H9 (cell line): ENCODE measurements at regions not wholly inside any gene's neighbourhood (a gene's known extent, or its start where the extent isn't known, plus 50 kb on each side); places are given as distances from the start of the nearest gene placed in this dataset.

Source experiments
- DNase-seq: peaks from one replicate; pipeline ENCODE4 v3.0.0-alpha.2; 2017
- H2AFZ ChIP-seq: one replicate; pipeline ENCODE4 v1.6.1; 2013; ENCODE audit warnings: mild to moderate bottlenecking, low read length, control low read depth, moderate library complexity
- H2AK5ac ChIP-seq: 2 replicates; pipeline ENCODE4 v1.6.1; 2013; ENCODE audit warnings: low read length, control low read depth, mixed read lengths; ENCODE audit not compliant: insufficient read length
- H2BK120ac ChIP-seq: one replicate; pipeline ENCODE4 v1.6.1; 2013; ENCODE audit warnings: low read depth, mild to moderate bottlenecking, low read length, control low read depth, inconsistent platforms; ENCODE audit not compliant: poor library complexity, severe bottlenecking
- H2BK12ac ChIP-seq: 2 replicates; pipeline ENCODE4 v1.6.1; 2013; ENCODE audit warnings: low read length, control low read depth, mixed read lengths, low read depth; ENCODE audit not compliant: insufficient read length
- H2BK15ac ChIP-seq: 2 replicates; pipeline ENCODE4 v1.6.1; 2013; ENCODE audit warnings: low read depth, low read length, control low read depth
- H2BK20ac ChIP-seq: one replicate; pipeline ENCODE4 v1.6.1; 2013; ENCODE audit warnings: low read depth, mild to moderate bottlenecking, low read length, control low read depth, inconsistent platforms; ENCODE audit not compliant: poor library complexity, severe bottlenecking
- H2BK5ac ChIP-seq: 2 replicates; pipeline ENCODE4 v1.6.1; 2013; ENCODE audit warnings: low read length, control low read depth, mixed read lengths; ENCODE audit not compliant: insufficient read length
- H3K14ac ChIP-seq: 2 replicates; pipeline ENCODE4 v1.6.1; 2013; ENCODE audit warnings: low read length, control low read depth; ENCODE audit not compliant: insufficient read depth
- H3K18ac ChIP-seq: 2 replicates; pipeline ENCODE4 v1.6.1; 2013; ENCODE audit warnings: low read depth, mild to moderate bottlenecking, mixed read lengths, low read length, control low read depth; ENCODE audit not compliant: insufficient read length
- H3K23ac ChIP-seq: 2 replicates; pipeline ENCODE4 v1.6.1; 2013; ENCODE audit warnings: low read length, control low read depth, mixed read lengths, low read depth; ENCODE audit not compliant: insufficient read length
- H3K23me2 ChIP-seq: 2 replicates; pipeline ENCODE4 v1.6.1; 2013; ENCODE audit warnings: low read depth, mild to moderate bottlenecking, mixed read lengths, low read length, control low read depth; ENCODE audit not compliant: insufficient read length, poor library complexity, severe bottlenecking
- H3K27ac ChIP-seq: 2 replicates; pipeline ENCODE4 v1.5.1; 2013; ENCODE audit warnings: low read length, control low read depth, mixed read lengths, low read depth; ENCODE audit not compliant: insufficient read length
- H3K27me3 ChIP-seq: 2 replicates; pipeline ENCODE4 v1.6.1; 2013; ENCODE audit warnings: low read length, control low read depth, inconsistent platforms; ENCODE audit not compliant: insufficient read depth
- H3K4ac ChIP-seq: 2 replicates; pipeline ENCODE4 v1.6.1; 2013; ENCODE audit warnings: low read depth, mild to moderate bottlenecking, control low read depth, inconsistent platforms, low read length, moderate library complexity
- H3K4me1 ChIP-seq: 2 replicates; pipeline ENCODE4 v1.6.1; 2013; ENCODE audit warnings: low read length, control low read depth, inconsistent platforms; ENCODE audit not compliant: insufficient read depth
- H3K4me2 ChIP-seq: 2 replicates; pipeline ENCODE4 v1.6.1; 2013; ENCODE audit warnings: low read length, control low read depth, mixed read lengths; ENCODE audit not compliant: insufficient read length, insufficient read depth
- H3K56ac ChIP-seq: 2 replicates; pipeline ENCODE4 v1.6.1; 2013; ENCODE audit warnings: low read depth, mild to moderate bottlenecking, mixed read lengths, low read length, control low read depth; ENCODE audit not compliant: insufficient read length
- H3K79me1 ChIP-seq: 2 replicates; pipeline ENCODE4 v1.6.1; 2013; ENCODE audit warnings: low read depth, mild to moderate bottlenecking, moderate library complexity, low read length, control low read depth, inconsistent platforms; ENCODE audit not compliant: insufficient read depth, poor library complexity, severe bottlenecking
- H3K79me2 ChIP-seq: 2 replicates; pipeline ENCODE4 v1.6.1; 2013; ENCODE audit warnings: low read length, control low read depth, inconsistent platforms; ENCODE audit not compliant: insufficient read depth
- H3K9ac ChIP-seq: 2 replicates; pipeline ENCODE4 v1.6.1; 2013; ENCODE audit warnings: low read length, control low read depth, mixed read lengths; ENCODE audit not compliant: insufficient read length; ENCODE audit errors: extremely low read depth
- H3K9me3 ChIP-seq: one replicate; pipeline ENCODE4 v1.6.1; 2013; ENCODE audit warnings: low read depth, low read length, inconsistent platforms; ENCODE audit not compliant: control insufficient read depth
- H3T11ph ChIP-seq: one replicate; pipeline ENCODE4 v1.6.1; 2013; ENCODE audit warnings: mild to moderate bottlenecking, low read length, control low read depth, inconsistent platforms
- H4K20me1 ChIP-seq: one replicate; pipeline ENCODE4 v1.6.1; 2013; ENCODE audit not compliant: control insufficient read depth, insufficient read length, insufficient read depth
- H4K5ac ChIP-seq: 2 replicates; pipeline ENCODE4 v1.6.1; 2013; ENCODE audit warnings: low read depth, mild to moderate bottlenecking, mixed read lengths, low read length, control low read depth; ENCODE audit not compliant: insufficient read length
- H4K8ac ChIP-seq: replicated peaks from 2 replicates; pipeline ENCODE4 v1.6.1; 2013; ENCODE audit warnings: low read length, control low read depth, mixed read lengths, low read depth; ENCODE audit not compliant: insufficient read length
- H4K91ac ChIP-seq: 2 replicates; pipeline ENCODE4 v1.6.1; 2013; ENCODE audit warnings: low read depth, mild to moderate bottlenecking, moderate library complexity, mixed read lengths, low read length, control low read depth; ENCODE audit not compliant: insufficient read length
- H3K27ac Mint-ChIP-seq, 3 experiments: 2 replicates in 2 of 3; 3 replicates in 1 of 3; pipeline ENCODE4 v1.8.0; 2020 to 2021; ENCODE audit warnings: mixed read lengths in 3 of 3, mild to moderate bottlenecking in 1 of 3, moderate library complexity in 1 of 3
- H3K27me3 Mint-ChIP-seq: 2 replicates; pipeline ENCODE4 v1.8.0; 2021; ENCODE audit warnings: low read depth, mild to moderate bottlenecking, moderate library complexity, mixed read lengths
- H3K36me3 Mint-ChIP-seq, 3 experiments: 2 replicates in 2 of 3; 3 replicates in 1 of 3; pipeline ENCODE4 v1.8.0; 2020 to 2021; ENCODE audit warnings: low read depth in 3 of 3, mixed read lengths in 3 of 3; ENCODE audit not compliant: insufficient read depth in 1 of 3
- H3K4me1 Mint-ChIP-seq, 2 experiments: 2 replicates each; pipeline ENCODE4 v1.8.0; 2020; ENCODE audit warnings: mixed read lengths in 2 of 2
- H3K4me3 Mint-ChIP-seq, 2 experiments: 2 replicates in 1 of 2; 3 replicates in 1 of 2; pipeline ENCODE4 v1.8.0; 2020 to 2021; ENCODE audit warnings: mild to moderate bottlenecking in 2 of 2, mixed read lengths in 2 of 2, moderate library complexity in 1 of 2
- H3K9me3 Mint-ChIP-seq, 2 experiments: 2 replicates in 1 of 2; 3 replicates in 1 of 2; pipeline ENCODE4 v1.8.0; 2020; ENCODE audit warnings: mild to moderate bottlenecking in 2 of 2, mixed read lengths in 2 of 2, moderate library complexity in 1 of 2
- TF ChIP-seq, protein P1 (sequence below): fragments of 200-600 bp; sonication (generic); conservative IDR thresholded peaks from 3 replicates; pipeline ENCODE4 v1.8.0; 2021; ENCODE audit warnings: antibody characterized with exemption, mild to moderate bottlenecking

DNA sequence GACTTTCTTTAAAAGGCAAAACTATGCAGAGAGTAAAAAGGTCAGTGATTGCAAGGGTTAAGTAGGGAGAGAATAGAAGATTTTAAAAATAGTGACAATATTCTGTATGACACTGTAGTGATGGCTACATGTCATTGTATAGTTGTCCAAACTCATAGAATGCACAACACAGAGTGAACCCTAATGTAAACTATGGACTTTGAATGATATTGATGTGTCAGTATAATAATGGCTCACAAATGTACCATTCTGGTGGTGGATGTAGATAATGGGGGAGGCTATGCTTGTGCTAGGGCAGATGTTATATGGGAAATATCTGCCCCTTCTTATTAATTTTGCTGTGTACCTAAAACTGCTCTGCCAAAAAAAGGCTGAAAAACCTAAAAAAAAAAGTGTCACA, 468.9 kb downstream of the KIF4B start:
- Histone ChIP-seq H3K14ac (no peak overlapping the region), H3K4me2 (no peak overlapping the region), H3T11ph (no peak overlapping the region), H3K9me3 (no peaks in the 10 kb centered on the region), H2BK15ac (no peak overlapping the region), H4K5ac (no peak overlapping the region), H3K23ac (no peak overlapping the region), H4K8ac (no peak overlapping the region), H2AK5ac (no peak overlapping the region), H2BK5ac (no peak overlapping the region), H3K23me2 (no peaks in the 10 kb centered on the region), H2BK120ac (no peak overlapping the region), H3K27me3 (no peaks in the 10 kb centered on the region), H4K20me1 (no peaks in the 10 kb centered on the region), H3K4ac (no peak overlapping the region), H2BK12ac (no peak overlapping the region), H3K4me1 (no peaks in the 10 kb centered on the region), H3K56ac (no peak overlapping the region), H4K91ac (no peak overlapping the region), H3K18ac (no peak overlapping the region), H3K79me1 (no peaks in the 10 kb centered on the region), H3K9ac (no peak overlapping the region), H3K79me2 (no peaks in the 10 kb centered on the region), H2AFZ (no peak overlapping the region), H2BK20ac (no peak overlapping the region), H3K27ac (no peak overlapping the region)
- DNase-seq: no peak
- Mint-ChIP-seq H3K9me3 (no peaks in the 10 kb centered on the region), H3K27me3 (no peaks in the 10 kb centered on the region), H3K4me3 (no peak overlapping the region), H3K27ac (no peak overlapping the region), H3K36me3 (no peaks in the 10 kb centered on the region), H3K4me1 (peaks cover 4 to 7% of the 10 kb centered on the region in 2 experiments)
- TF ChIP-seq, protein P1, sequence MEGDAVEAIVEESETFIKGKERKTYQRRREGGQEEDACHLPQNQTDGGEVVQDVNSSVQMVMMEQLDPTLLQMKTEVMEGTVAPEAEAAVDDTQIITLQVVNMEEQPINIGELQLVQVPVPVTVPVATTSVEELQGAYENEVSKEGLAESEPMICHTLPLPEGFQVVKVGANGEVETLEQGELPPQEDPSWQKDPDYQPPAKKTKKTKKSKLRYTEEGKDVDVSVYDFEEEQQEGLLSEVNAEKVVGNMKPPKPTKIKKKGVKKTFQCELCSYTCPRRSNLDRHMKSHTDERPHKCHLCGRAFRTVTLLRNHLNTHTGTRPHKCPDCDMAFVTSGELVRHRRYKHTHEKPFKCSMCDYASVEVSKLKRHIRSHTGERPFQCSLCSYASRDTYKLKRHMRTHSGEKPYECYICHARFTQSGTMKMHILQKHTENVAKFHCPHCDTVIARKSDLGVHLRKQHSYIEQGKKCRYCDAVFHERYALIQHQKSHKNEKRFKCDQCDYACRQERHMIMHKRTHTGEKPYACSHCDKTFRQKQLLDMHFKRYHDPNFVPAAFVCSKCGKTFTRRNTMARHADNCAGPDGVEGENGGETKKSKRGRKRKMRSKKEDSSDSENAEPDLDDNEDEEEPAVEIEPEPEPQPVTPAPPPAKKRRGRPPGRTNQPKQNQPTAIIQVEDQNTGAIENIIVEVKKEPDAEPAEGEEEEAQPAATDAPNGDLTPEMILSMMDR: no peak
